MM.1S (cell line): ENCODE measurements at regions not wholly inside any gene's neighbourhood (a gene's known extent, or its start where the extent isn't known, plus 50 kb on each side); places are given as distances from the start of the nearest gene placed in this dataset.

ENCODE experiments used
- DNase-seq: peaks from one replicate; pipeline ENCODE4 v3.0.0-alpha.2; 2015
- H2AFZ ChIP-seq: fragments of 300-600 bp; sonication (generic); 2 replicates; pipeline ENCODE4 v1.6.0; 2016; ENCODE audit warnings: antibody characterized with exemption, low read length
- H3F3A ChIP-seq: fragments of 300-600 bp; sonication (generic); 2 replicates; pipeline ENCODE4 v1.6.1; 2016; ENCODE audit warnings: mild to moderate bottlenecking, antibody characterized with exemption, low read length, moderate library complexity, mixed read lengths; ENCODE audit not compliant: insufficient read depth
- H3K27ac ChIP-seq: fragments of 300-600 bp; sonication (generic); 2 replicates; pipeline ENCODE4 v1.5.1; 2016; ENCODE audit warnings: mild to moderate bottlenecking, low read length
- H3K27me3 ChIP-seq: fragments of 300-600 bp; sonication (generic); replicated peaks from 2 replicates; pipeline ENCODE4 v1.6.0; 2016; ENCODE audit warnings: low read length; ENCODE audit not compliant: insufficient read depth
- H3K36me3 ChIP-seq: fragments of 300-600 bp; sonication (generic); replicated peaks from 2 replicates; pipeline ENCODE4 v1.6.1; 2016; ENCODE audit warnings: mild to moderate bottlenecking, low read length, mixed read lengths; ENCODE audit not compliant: insufficient read depth
- H3K4me1 ChIP-seq: fragments of 300-600 bp; sonication (generic); 2 replicates; pipeline ENCODE4 v1.6.1; 2016; ENCODE audit warnings: low read length, mixed read lengths
- H3K4me2 ChIP-seq: fragments of 300-600 bp; sonication (generic); 2 replicates; pipeline ENCODE4 v1.6.0; 2016; ENCODE audit warnings: low read depth, low read length
- H3K4me3 ChIP-seq: fragments of 300-600 bp; sonication (generic); 2 replicates; pipeline ENCODE4 v1.5.1; 2016; ENCODE audit warnings: low read length, mixed read lengths
- H3K79me2 ChIP-seq: fragments of 300-600 bp; sonication (generic); 2 replicates; pipeline ENCODE4 v1.6.1; 2016; ENCODE audit warnings: mixed run types, low read length, mixed read lengths
- H3K9ac ChIP-seq: fragments of 300-600 bp; sonication (generic); 2 replicates; pipeline ENCODE4 v1.6.1; 2016; ENCODE audit warnings: low read length, mixed read lengths
- H3K9me2 ChIP-seq: fragments of 300-600 bp; sonication (generic); replicated peaks from 2 replicates; pipeline ENCODE4 v1.6.1; 2016; ENCODE audit warnings: mild to moderate bottlenecking, low read length, mixed read lengths; ENCODE audit not compliant: insufficient read depth
- H3K9me3 ChIP-seq: fragments of 300-600 bp; sonication (generic); replicated peaks from 2 replicates; pipeline ENCODE4 v1.6.1; 2016; ENCODE audit warnings: mild to moderate bottlenecking, low read length, mixed read lengths; ENCODE audit not compliant: insufficient read depth
- H4K20me1 ChIP-seq: fragments of 300-600 bp; sonication (generic); 2 replicates; pipeline ENCODE4 v1.6.1; 2016; ENCODE audit warnings: mild to moderate bottlenecking, low read length, moderate library complexity, mixed read lengths; ENCODE audit not compliant: insufficient read depth
- EZH2 ChIP-seq: fragments of 300-600 bp; sonication (generic); optimal IDR thresholded peaks from 2 replicates; pipeline ENCODE3; 2017; ENCODE audit warnings: low read depth, mild to moderate bottlenecking, antibody characterized with exemption, low read length, mixed read lengths
- EZH2phosphoT487 ChIP-seq: fragments of 300-600 bp; sonication (generic); IDR thresholded peaks from 2 replicates; pipeline ENCODE4 v1.6.1; 2018; ENCODE audit warnings: antibody characterized with exemption, low read length
- TF ChIP-seq, protein P1 (sequence below): fragments of 300-600 bp; sonication (generic); IDR thresholded peaks from 2 replicates; pipeline ENCODE4 v1.5.1; 2016; ENCODE audit warnings: antibody characterized with exemption, low read length, mixed read lengths

DNA sequence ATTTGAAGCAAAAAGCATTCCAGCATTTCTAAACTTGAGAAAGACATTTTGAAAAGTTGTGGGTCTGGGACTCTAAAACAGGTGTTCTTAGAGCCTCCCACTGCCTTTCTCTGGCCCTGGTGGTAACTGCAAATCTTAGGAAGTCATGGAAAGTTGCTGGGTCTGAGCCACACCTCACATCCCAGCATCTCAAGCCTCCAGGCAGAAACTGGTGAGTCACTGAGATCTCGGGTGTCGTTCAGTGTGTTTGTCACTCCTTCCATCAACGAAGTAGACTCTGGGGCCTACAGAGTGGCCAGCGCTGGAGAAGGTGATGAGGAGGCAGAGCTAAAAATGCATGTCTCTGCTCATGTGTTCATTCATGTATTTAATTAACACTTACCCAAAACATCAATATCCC is 59.6 kb upstream of the C5orf58 start:
- Histone ChIP-seq H4K20me1 (no peaks in the 10 kb centered on the region), H3K27ac (no peak overlapping the region), H3K9me2 (no peaks in the 10 kb centered on the region), H3K9ac (no peak overlapping the region), H3K4me1 (no peaks in the 10 kb centered on the region), H3K79me2 (no peaks in the 10 kb centered on the region), H2AFZ (no peak overlapping the region), H3K4me2 (no peak overlapping the region), H3F3A (no peaks in the 10 kb centered on the region), H3K4me3 (no peak overlapping the region), H3K27me3 (no peaks in the 10 kb centered on the region), H3K36me3 (no peaks in the 10 kb centered on the region), H3K9me3 (no peaks in the 10 kb centered on the region)
- DNase-seq = no peak
- no peak for TF ChIP-seq EZH2phosphoT487
- TF ChIP-seq, protein P1, sequence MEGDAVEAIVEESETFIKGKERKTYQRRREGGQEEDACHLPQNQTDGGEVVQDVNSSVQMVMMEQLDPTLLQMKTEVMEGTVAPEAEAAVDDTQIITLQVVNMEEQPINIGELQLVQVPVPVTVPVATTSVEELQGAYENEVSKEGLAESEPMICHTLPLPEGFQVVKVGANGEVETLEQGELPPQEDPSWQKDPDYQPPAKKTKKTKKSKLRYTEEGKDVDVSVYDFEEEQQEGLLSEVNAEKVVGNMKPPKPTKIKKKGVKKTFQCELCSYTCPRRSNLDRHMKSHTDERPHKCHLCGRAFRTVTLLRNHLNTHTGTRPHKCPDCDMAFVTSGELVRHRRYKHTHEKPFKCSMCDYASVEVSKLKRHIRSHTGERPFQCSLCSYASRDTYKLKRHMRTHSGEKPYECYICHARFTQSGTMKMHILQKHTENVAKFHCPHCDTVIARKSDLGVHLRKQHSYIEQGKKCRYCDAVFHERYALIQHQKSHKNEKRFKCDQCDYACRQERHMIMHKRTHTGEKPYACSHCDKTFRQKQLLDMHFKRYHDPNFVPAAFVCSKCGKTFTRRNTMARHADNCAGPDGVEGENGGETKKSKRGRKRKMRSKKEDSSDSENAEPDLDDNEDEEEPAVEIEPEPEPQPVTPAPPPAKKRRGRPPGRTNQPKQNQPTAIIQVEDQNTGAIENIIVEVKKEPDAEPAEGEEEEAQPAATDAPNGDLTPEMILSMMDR = no peak
- TF ChIP-seq EZH2 = no peak

DNA sequence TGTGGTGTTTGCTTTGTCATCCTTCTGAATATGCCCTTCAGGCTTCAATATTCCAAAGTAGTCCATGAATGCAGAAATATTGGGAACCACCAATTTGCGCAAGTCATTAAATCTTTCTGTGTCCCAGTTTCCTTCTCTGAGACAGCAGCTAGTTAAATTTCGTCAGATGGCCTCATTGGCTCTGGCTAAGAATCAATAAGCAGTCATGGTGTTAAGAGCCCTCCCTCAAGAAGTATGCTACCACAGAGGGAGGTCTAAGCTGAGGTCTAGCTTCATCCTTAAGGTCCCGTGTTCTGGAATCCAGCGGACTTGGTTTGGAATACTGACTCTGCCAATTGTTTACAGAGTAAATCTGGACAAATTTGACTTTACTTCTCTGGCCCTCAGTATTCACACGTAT is 59.1 kb upstream of the C5orf58 start:
- H2AFZ ChIP-seq = no peak overlapping the region
- H3K4me1 ChIP-seq = no peaks in the 10 kb centered on the region
- no peak overlapping the region for H3K27ac ChIP-seq

DNA sequence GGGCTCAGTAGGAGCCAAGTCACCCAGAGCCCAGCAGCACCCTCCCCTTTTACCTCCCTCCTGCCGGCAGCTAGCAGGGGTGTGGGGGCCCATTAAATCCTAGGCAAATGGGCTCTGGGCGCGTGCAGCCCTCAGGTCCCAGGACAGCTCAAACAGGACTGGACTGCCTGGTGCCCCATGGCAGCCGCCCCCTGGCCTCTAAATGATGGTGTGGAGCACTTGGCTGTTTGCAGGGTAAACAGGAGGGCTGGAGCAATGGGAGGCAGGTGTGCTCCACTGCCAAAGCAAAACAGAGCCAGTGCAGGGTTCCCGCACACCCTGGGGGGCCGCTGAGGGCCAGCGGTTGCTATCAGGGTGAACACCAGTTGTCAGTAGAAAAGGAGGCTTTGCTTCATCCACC is 55.9 kb upstream of the C5orf58 start:
- no peak overlapping the region for H3K9ac ChIP-seq
- H3K27ac ChIP-seq = no peak overlapping the region
- no peaks in the 10 kb centered on the region for H3K27me3 ChIP-seq
- no peak for DNase-seq
- H3K36me3 ChIP-seq = no peaks in the 10 kb centered on the region
- H2AFZ ChIP-seq = no peak overlapping the region
- no peaks in the 10 kb centered on the region for H3K79me2 ChIP-seq
- no peak overlapping the region for H3K4me3 ChIP-seq
- no peaks in the 10 kb centered on the region for H3F3A ChIP-seq
- H4K20me1 ChIP-seq = no peaks in the 10 kb centered on the region
- no peaks in the 10 kb centered on the region for H3K4me1 ChIP-seq
- H3K4me2 ChIP-seq = no peak overlapping the region
- no peaks in the 10 kb centered on the region for H3K9me3 ChIP-seq
- no peaks in the 10 kb centered on the region for H3K9me2 ChIP-seq
- TF ChIP-seq EZH2phosphoT487 (no peak), EZH2 (no peak)
- TF ChIP-seq, protein P1 = no peak

More for the DNA sequence above, 59.1 kb upstream of the C5orf58 start:
- no peak for DNase-seq
- Histone ChIP-seq H3K9me2 (no peaks in the 10 kb centered on the region), H3K9me3 (no peaks in the 10 kb centered on the region), H3K79me2 (no peaks in the 10 kb centered on the region), H3K4me2 (no peak overlapping the region), H3K9ac (no peak overlapping the region), H3F3A (no peaks in the 10 kb centered on the region), H4K20me1 (no peaks in the 10 kb centered on the region), H3K27me3 (no peaks in the 10 kb centered on the region), H3K4me3 (no peak overlapping the region), H3K36me3 (no peaks in the 10 kb centered on the region)
- no peak for TF ChIP-seq EZH2
- TF ChIP-seq EZH2phosphoT487 = no peak
- TF ChIP-seq, protein P1 = no peak
